Loucy (cell line): ENCODE measurements at regions not wholly inside any gene's neighbourhood (a gene's known extent, or its start where the extent isn't known, plus 50 kb on each side); places are given as distances from the start of the nearest gene placed in this dataset.

ENCODE experiments used
- H2AFZ ChIP-seq: fragments of 200-600 bp; sonication (generic); 2 replicates; pipeline ENCODE4 v1.6.0; 2016; ENCODE audit warnings: antibody characterized with exemption, mild to moderate bottlenecking, low read length, moderate library complexity
- H3F3A ChIP-seq: fragments of 200-600 bp; 2 replicates; pipeline ENCODE4 v1.6.0; 2016; ENCODE audit warnings: antibody characterized with exemption, low read depth, mild to moderate bottlenecking
- H3K27me3 ChIP-seq: fragments of 200-600 bp; sonication (generic); 2 replicates; pipeline ENCODE4 v1.6.1; 2014; ENCODE audit warnings: low read length, mild to moderate bottlenecking; ENCODE audit not compliant: insufficient read depth, poor library complexity, severe bottlenecking
- H3K36me3 ChIP-seq: fragments of 200-600 bp; sonication (generic); 2 replicates; pipeline ENCODE4 v1.6.1; 2016; ENCODE audit warnings: low read length; ENCODE audit not compliant: insufficient read depth
- H3K4me1 ChIP-seq: fragments of 200-600 bp; sonication (generic); 2 replicates; pipeline ENCODE4 v1.5.1; 2014; ENCODE audit warnings: low read length, mild to moderate bottlenecking; ENCODE audit not compliant: insufficient read depth, poor library complexity, severe bottlenecking
- H3K4me2 ChIP-seq: fragments of 200-600 bp; sonication (generic); 2 replicates; pipeline ENCODE4 v1.6.0; 2014; ENCODE audit warnings: antibody characterized with exemption, low read length, low read depth, mild to moderate bottlenecking; ENCODE audit not compliant: poor library complexity, severe bottlenecking
- H3K4me3 ChIP-seq: fragments of 200-600 bp; sonication (generic); 2 replicates; pipeline ENCODE4 v1.5.1; 2014; ENCODE audit warnings: low read length, mild to moderate bottlenecking, mixed read lengths; ENCODE audit not compliant: poor library complexity, severe bottlenecking
- H3K79me2 ChIP-seq: fragments of 200-600 bp; sonication (generic); 2 replicates; pipeline ENCODE4 v1.6.1; 2014; ENCODE audit warnings: low read length; ENCODE audit not compliant: insufficient read depth
- H3K9ac ChIP-seq: fragments of 200-600 bp; sonication (generic); 2 replicates; pipeline ENCODE4 v1.6.0; 2014; ENCODE audit warnings: mild to moderate bottlenecking, low read depth, low read length, moderate library complexity; ENCODE audit not compliant: poor library complexity, severe bottlenecking
- H3K9me2 ChIP-seq: fragments of 200-600 bp; sonication (generic); replicated peaks from 2 replicates; pipeline ENCODE4 v1.6.1; 2016; ENCODE audit warnings: low read depth, low read length, mixed read lengths
- H3K9me3 ChIP-seq: fragments of 200-600 bp; sonication (generic); 2 replicates; pipeline ENCODE4 v1.6.1; 2014; ENCODE audit warnings: mild to moderate bottlenecking, antibody characterized with exemption, low read length, low read depth; ENCODE audit not compliant: insufficient read depth
- H4K20me1 ChIP-seq: fragments of 200-600 bp; sonication (generic); 2 replicates; pipeline ENCODE4 v1.6.0; 2014; ENCODE audit warnings: antibody characterized with exemption, low read length, mild to moderate bottlenecking; ENCODE audit not compliant: insufficient read depth, poor library complexity, severe bottlenecking
- EZH2phosphoT487 ChIP-seq: fragments of 200-600 bp; IDR thresholded peaks from 2 replicates; pipeline ENCODE4 v1.6.1; 2018; ENCODE audit warnings: antibody characterized with exemption, mild to moderate bottlenecking, moderate library complexity, borderline replicate concordance
- TF ChIP-seq, protein P1 (sequence below): fragments of 200-600 bp; sonication (generic); conservative IDR thresholded peaks from 2 replicates; pipeline ENCODE4 v1.5.1; 2014; ENCODE audit warnings: mild to moderate bottlenecking, antibody characterized with exemption, low read length

DNA sequence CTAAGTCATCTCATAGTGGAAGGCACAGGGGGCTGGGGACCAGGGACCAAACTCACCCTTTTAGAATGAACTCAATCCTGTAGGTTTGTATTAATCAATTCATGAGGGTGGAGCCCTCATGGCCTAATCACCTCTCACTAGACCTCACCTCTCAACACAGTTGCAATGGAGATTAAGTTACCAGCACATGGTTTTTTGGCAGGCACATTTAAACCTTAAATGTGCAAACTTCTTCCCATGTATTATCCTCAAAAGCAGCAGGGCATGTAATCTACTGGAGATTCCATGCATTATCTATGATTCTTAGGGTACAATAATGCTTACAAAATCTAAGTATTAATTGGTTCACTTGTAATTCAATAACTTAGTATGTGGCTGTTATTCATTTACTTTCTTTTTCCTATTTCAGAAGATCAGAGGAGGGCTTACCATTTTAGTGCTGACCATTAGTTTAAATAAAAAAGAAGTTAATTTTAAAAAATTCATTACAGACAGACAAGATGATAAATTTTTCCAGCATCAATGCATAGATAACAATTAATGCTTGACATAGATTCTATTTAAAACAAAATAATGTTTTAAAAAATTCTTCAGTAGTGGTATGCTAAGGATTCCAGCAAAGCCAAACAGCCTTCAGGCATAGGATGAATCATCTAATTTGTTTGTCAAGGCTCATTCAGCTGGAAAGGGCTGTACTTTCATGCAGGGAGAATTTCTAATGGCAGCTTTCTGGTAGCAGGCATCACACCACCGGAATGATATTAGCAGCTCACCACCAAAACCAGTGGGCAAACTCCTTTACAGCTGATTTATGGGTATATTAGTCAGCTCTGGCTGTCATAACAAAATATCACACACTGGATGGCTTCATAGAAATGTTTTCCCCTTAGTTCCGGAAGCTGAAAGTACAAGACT lies 124.6 kb upstream of the ZNF648 start:
- H3K4me2 ChIP-seq: no peak overlapping the region
- no peak overlapping the region for H3K4me3 ChIP-seq
- H2AFZ ChIP-seq: no peak overlapping the region
- no peaks in the 10 kb centered on the region for H4K20me1 ChIP-seq
- H3K27me3 ChIP-seq: no peaks in the 10 kb centered on the region
- no peaks in the 10 kb centered on the region for H3K4me1 ChIP-seq
- no peaks in the 10 kb centered on the region for H3K9me2 ChIP-seq
- no peak overlapping the region for H3K9ac ChIP-seq
- H3K36me3 ChIP-seq: no peaks in the 10 kb centered on the region
- H3F3A ChIP-seq: no peaks in the 10 kb centered on the region
- no peak for TF ChIP-seq EZH2phosphoT487
- TF ChIP-seq, protein P1, sequence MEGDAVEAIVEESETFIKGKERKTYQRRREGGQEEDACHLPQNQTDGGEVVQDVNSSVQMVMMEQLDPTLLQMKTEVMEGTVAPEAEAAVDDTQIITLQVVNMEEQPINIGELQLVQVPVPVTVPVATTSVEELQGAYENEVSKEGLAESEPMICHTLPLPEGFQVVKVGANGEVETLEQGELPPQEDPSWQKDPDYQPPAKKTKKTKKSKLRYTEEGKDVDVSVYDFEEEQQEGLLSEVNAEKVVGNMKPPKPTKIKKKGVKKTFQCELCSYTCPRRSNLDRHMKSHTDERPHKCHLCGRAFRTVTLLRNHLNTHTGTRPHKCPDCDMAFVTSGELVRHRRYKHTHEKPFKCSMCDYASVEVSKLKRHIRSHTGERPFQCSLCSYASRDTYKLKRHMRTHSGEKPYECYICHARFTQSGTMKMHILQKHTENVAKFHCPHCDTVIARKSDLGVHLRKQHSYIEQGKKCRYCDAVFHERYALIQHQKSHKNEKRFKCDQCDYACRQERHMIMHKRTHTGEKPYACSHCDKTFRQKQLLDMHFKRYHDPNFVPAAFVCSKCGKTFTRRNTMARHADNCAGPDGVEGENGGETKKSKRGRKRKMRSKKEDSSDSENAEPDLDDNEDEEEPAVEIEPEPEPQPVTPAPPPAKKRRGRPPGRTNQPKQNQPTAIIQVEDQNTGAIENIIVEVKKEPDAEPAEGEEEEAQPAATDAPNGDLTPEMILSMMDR: no peak
- H3K79me2 ChIP-seq: no peaks in the 10 kb centered on the region
- no peaks in the 10 kb centered on the region for H3K9me3 ChIP-seq

DNA sequence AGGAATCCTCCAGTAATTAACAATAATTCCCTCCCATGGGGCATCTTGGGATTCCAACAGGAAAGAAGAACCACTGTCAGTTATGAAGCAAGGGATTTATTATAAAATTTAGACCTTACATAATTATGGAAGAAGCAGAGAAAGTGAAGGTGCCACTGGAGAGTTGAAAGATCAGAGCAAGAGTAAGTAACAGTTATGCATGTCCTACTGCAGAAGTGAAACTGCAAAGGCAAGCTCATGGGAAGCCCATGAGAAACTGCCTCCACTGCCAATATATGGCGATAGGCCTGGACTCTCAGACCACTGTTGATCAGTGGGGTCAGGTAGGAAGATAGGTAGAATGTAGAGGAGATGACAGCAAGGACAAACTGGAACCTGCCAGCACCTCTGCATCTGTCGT lies 123.6 kb upstream of the ZNF648 start:
- Histone ChIP-seq H3K9me3 (no peaks in the 10 kb centered on the region), H3K4me2 (no peak overlapping the region), H4K20me1 (no peaks in the 10 kb centered on the region), H3K27me3 (no peaks in the 10 kb centered on the region), H3K4me1 (no peaks in the 10 kb centered on the region), H2AFZ (no peak overlapping the region), H3K9ac (no peak overlapping the region), H3F3A (no peaks in the 10 kb centered on the region), H3K9me2 (no peaks in the 10 kb centered on the region), H3K79me2 (no peaks in the 10 kb centered on the region), H3K36me3 (no peaks in the 10 kb centered on the region), H3K4me3 (no peak overlapping the region)
- TF ChIP-seq, protein P1: no peak
- TF ChIP-seq EZH2phosphoT487: no peak

DNA sequence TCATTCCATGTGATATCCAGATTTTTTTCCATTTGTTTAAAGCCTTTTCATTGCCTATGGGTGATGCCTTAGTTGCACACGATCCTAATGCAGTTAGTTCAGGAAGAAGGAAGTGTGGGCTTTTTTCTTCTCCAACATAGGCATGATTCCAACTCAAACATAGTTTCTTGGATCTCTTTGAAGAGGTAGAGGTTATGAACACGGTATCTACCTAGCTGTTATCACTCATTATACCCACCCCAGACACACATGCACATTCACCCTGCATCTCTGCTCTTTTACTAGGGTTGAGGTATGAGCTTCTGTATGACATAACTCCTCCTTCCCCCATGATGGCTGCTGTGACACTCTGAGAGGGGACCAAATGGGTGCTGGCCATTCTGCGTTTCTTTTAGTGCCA lies 122.1 kb upstream of the ZNF648 start:
- no peaks in the 10 kb centered on the region for H3K27me3 ChIP-seq
- H3K9me2 ChIP-seq: no peaks in the 10 kb centered on the region
- H3K4me2 ChIP-seq: no peak overlapping the region
- H2AFZ ChIP-seq: no peak overlapping the region
- H3K79me2 ChIP-seq: no peaks in the 10 kb centered on the region
- TF ChIP-seq, protein P1: no peak
- TF ChIP-seq EZH2phosphoT487: no peak
- no peak overlapping the region for H3K4me3 ChIP-seq
- H3K36me3 ChIP-seq: no peaks in the 10 kb centered on the region
- no peaks in the 10 kb centered on the region for H3K9me3 ChIP-seq
- H3K9ac ChIP-seq: no peak overlapping the region
- H3F3A ChIP-seq: no peaks in the 10 kb centered on the region
- H4K20me1 ChIP-seq: no peaks in the 10 kb centered on the region
- no peaks in the 10 kb centered on the region for H3K4me1 ChIP-seq
